GM10266 (cell line): ENCODE measurements at regions not wholly inside any gene's neighbourhood (a gene's known extent, or its start where the extent isn't known, plus 50 kb on each side); places are given as distances from the start of the nearest gene placed in this dataset.
"Not testable (repeated sequence)": the region's sequence is repeated elsewhere in the genome, so short reads cannot be mapped to it uniquely, and the experiment has no call there.

Experiments
- DNase-seq: peaks from one replicate; pipeline ENCODE4 v3.0.0; 2012; ENCODE audit errors: extremely low spot score
- CTCF ChIP-seq: IDR thresholded peaks from 2 replicates; pipeline ENCODE4 v1.5.1; 2012; ENCODE audit warnings: mild to moderate bottlenecking, low read depth; ENCODE audit not compliant: control insufficient read depth, insufficient read depth; ENCODE audit errors: missing control alignments

- TF ChIP-seq CTCF = no peak
- DNase-seq = no peak
Measured at GRCh38 chr21:18741954-18742353, 338.4 kb upstream of the TMPRSS15 start.

GRCh38 chr21:18743531-18743930 is 339.9 kb upstream of the TMPRSS15 start:
- DNase-seq = no peak
- TF ChIP-seq CTCF = no peak

GRCh38 chr21:18744840-18745239 is 341.3 kb upstream of the TMPRSS15 start:
- DNase-seq = no peak
- TF ChIP-seq CTCF = no peak

- DNase-seq = not testable (repeated sequence)
Measured at GRCh38 chr21:18752894-18753293, 349.3 kb upstream of the TMPRSS15 start.

GRCh38 chr21:18756272-18756671 is 352.7 kb upstream of the TMPRSS15 start:
- DNase-seq = not testable (repeated sequence)

GRCh38 chr21:18759267-18759666 is 355.7 kb upstream of the TMPRSS15 start:
- no peak for TF ChIP-seq CTCF
- no peak for DNase-seq

- no peak for TF ChIP-seq CTCF
- no peak for DNase-seq
Measured at GRCh38 chr21:18759751-18760161, 356.2 kb upstream of the TMPRSS15 start.

- no peak for DNase-seq
- no peak for TF ChIP-seq CTCF
Measured at GRCh38 chr21:18760247-18760646, 356.7 kb upstream of the TMPRSS15 start.

- TF ChIP-seq CTCF = no peak
Measured at GRCh38 chr21:18764720-18765119, 361.1 kb upstream of the TMPRSS15 start.

More at GRCh38 chr21:18764720-18765119, 361.1 kb upstream of the TMPRSS15 start:
- no peak for DNase-seq
